HG02840 (cell line): ENCODE measurements at regions not wholly inside any gene's neighbourhood (a gene's known extent, or its start where the extent isn't known, plus 50 kb on each side); places are given as distances from the start of the nearest gene placed in this dataset.
"Not testable (repeated sequence)": the region's sequence is repeated elsewhere in the genome, so short reads cannot be mapped to it uniquely, and the experiment has no call there.

ENCODE experiments used
- ATAC-seq: cut with Tn5 transposase; IDR thresholded peaks from one replicate; pipeline ENCODE4 v1.9.1; 2021; ENCODE audit warnings: mild to moderate bottlenecking, moderate library complexity, moderate number of reproducible peaks; ENCODE audit not compliant: unreplicated experiment, low FRiP score

GRCh38 chrX:118254611-118255010 lies 91.3 kb upstream of the WDR44 start:
- no peak for ATAC-seq

DNA sequence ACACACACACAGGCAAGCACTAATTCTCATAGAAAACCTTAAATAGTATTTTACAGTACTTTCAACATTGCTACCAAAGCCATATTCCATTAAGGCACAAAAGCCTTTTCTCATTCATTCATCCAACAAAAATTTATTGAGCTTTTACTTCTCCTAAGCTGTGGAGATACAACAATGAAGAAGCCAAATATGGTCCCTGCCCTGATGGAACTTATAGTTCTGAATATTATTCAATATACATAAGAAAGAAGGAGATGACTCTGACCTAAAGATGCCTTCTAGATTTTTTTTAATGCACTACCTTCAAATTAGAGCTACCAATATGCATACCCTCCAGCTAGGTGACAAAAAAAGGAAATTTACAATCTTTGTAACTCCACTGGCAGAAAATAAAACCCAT lies 90.0 kb upstream of the WDR44 start:
- no peak for ATAC-seq

GRCh38 chrX:118257781-118258180 lies 88.1 kb upstream of the WDR44 start:
- no peak for ATAC-seq

DNA sequence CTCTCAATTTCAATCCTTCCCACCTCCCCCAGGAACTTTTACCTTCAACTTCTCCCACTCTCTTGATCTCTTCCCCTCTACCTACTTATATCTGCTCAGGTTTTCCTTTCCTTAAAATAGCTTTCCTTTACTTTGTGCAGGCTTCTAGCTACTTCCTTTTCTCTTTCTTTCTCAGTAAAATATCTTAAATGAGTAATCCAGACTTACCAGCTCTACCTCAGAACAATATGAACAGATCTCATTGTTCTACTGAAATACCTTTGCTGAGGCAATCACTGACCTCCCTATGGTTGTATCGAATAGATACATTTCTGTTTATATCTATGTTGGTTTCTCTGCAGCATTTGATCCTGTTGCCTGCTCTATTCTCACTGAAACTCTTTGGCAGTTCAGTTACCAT lies 86.7 kb upstream of the WDR44 start:
- no peak for ATAC-seq

DNA sequence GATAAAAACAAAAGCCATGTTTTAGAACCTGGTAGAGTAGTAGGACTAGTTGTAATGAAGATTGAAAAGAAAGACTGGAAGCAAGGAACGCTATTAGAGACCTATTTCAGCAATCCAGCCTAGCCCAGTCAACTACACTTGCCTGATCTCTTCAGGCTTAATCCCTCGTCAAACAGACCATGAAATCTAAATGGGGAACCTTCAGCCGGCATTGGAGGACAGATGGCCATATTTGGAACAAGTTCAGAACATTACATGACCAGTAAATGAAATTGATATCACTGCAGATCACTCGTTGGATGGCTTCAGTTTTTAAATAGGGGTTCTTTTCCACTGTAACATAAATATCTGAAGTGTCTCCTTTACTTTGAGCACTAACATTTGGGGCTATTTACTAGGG lies 84.8 kb upstream of the WDR44 start:
- no peak for ATAC-seq

DNA sequence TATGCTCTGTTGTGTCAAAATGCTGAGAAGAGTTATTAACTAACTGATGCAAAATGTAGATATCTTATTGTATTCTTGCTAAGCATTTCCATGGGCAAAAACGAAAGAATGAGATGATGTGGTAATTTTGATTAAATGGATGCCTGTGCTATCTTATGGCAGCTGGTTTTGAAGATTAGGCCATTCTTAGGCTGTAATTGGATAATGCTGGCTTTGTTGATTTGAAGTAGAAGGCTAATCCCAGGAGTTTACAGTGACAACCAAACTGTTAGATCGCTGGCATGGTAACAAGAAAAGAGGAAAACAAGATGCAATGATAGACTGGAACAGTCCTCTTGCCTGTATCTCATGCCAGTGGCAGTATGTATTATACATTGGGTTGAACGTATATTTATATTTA lies 74.1 kb upstream of the WDR44 start:
- ATAC-seq, result no peak

- no peak for ATAC-seq
Observed at GRCh38 chrX:118272242-118272641, 73.7 kb upstream of the WDR44 start.

DNA sequence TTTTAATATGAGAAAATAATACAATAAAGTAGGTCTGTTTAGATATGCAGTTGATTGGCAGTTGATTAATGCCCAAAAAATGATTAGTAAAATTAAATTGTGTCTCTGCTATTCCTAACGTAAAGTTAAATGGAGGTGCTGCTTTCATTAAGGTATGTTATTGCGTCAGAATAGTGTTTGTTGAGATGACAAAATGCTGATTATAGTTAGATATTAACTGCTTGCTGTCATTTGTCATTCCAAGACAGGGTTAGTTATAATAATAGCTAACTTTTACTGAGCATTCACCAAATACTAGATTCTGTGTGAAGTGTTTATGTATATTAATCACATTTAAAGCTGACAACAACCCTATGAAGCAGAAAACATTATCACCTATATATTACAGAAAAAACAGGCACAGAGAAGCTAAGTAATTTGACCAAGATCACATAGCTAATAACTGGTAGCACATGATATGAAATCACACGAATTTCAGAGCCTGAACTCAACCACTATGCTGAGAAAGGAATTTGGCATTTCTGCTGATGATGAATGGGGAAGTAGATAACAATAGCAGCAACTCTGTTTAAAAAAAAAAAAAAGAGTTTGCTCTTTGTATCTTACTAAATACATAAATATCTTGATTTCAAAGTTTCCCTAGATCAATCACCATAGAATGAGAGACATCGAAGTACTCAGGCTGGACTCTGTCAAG lies 59.7 kb upstream of the WDR44 start:
- no peak for ATAC-seq

GRCh38 chrX:118295818-118296217 lies 50.1 kb upstream of the WDR44 start:
- ATAC-seq, result not testable (repeated sequence)
